SK-N-SH (cell line): ENCODE measurements at regions not wholly inside any gene's neighbourhood (a gene's known extent, or its start where the extent isn't known, plus 50 kb on each side); places are given as distances from the start of the nearest gene placed in this dataset.
A peak's percentile ranks its signal among the peaks of the same experiment; 100 is the strongest.

ENCODE experiments used
- CTCF ChIA-PET: fragments of 300-600, 350-600 bp; formaldehyde crosslinking; extraction: SDS; loops from one replicate; lab custom pipeline; 2021; lab: Yijun Ruan, JAX
- POLR2A ChIA-PET: fragments of 350-600 bp; sonication (Branson Sonifier 250); formaldehyde crosslinking; extraction: SDS; loops from one replicate; lab custom pipeline; 2020; ENCODE audit warnings: antibody characterized with exemption, inconsistent platforms; lab: Yijun Ruan, JAX
- DNase-seq: peaks from one replicate; pipeline ENCODE4 v3.0.0; 2012
- H2AFZ ChIP-seq: fragments of 200-600 bp; sonication (generic); 2 replicates; pipeline ENCODE4 v1.8.1; 2016; ENCODE audit warnings: antibody characterized with exemption, mild to moderate bottlenecking, low read depth
- H3F3A ChIP-seq: fragments of 200-600 bp; sonication (generic); replicated peaks from 2 replicates; pipeline ENCODE3; 2016; ENCODE audit warnings: antibody characterized with exemption, mild to moderate bottlenecking; ENCODE audit not compliant: insufficient read depth
- H3K27ac ChIP-seq, 2 experiments: fragments of 200-500 bp in 1 of 2; fragments of 200-600 bp in 1 of 2; sonication (Bioruptor generic) in 1 of 2; sonication (generic), shearing (Covaris generic) in 1 of 2; 2 replicates each; pipeline versions ENCODE4 v1.5.1 to v1.6.1; 2014 to 2016; ENCODE audit warnings: low read depth in 2 of 2, inconsistent platforms in 1 of 2, low read length in 1 of 2, mild to moderate bottlenecking in 1 of 2, mixed read lengths in 1 of 2
- H3K27me3 ChIP-seq: fragments of 200-600 bp; sonication (generic), shearing (Covaris generic); 2 replicates; pipeline ENCODE4 v1.6.1; 2016; ENCODE audit warnings: mixed run types; ENCODE audit not compliant: insufficient read depth
- H3K36me3 ChIP-seq, 2 experiments: fragments of 200-500 bp in 1 of 2; fragments of 200-600 bp in 1 of 2; sonication (Bioruptor generic) in 1 of 2; sonication (generic) in 1 of 2; replicated peaks in 1 of 2; 2 replicates each; pipeline versions ENCODE3 to v1.5.1; 2014 to 2016; ENCODE audit warnings: low read length in 1 of 2, mild to moderate bottlenecking in 1 of 2; ENCODE audit not compliant: insufficient read depth in 2 of 2, control insufficient read depth in 1 of 2
- H3K4me1 ChIP-seq, 2 experiments: fragments of 200-500 bp in 1 of 2; fragments of 200-600 bp in 1 of 2; sonication (Bioruptor generic) in 1 of 2; sonication (generic), shearing (Covaris generic) in 1 of 2; 2 replicates each; pipeline versions ENCODE4 v1.5.1 to v1.6.1; 2014 to 2016; ENCODE audit warnings: low read depth in 1 of 2, low read length in 1 of 2, mixed run types in 1 of 2; ENCODE audit not compliant: insufficient read depth in 2 of 2, control insufficient read depth in 1 of 2
- H3K4me2 ChIP-seq: fragments of 200-600 bp; sonication (generic), shearing (Covaris generic); 2 replicates; pipeline ENCODE4 v1.6.1; 2017; ENCODE audit warnings: mixed run types
- H3K4me3 ChIP-seq, 2 experiments: fragments of 200-500 bp in 1 of 2; fragments of 200-600 bp in 1 of 2; sonication (Bioruptor generic) in 1 of 2; sonication (generic), shearing (Covaris generic) in 1 of 2; 2 replicates each; pipeline versions ENCODE4 v1.5.1 to v1.8.1; 2014 to 2016; ENCODE audit warnings: low read depth in 2 of 2, inconsistent platforms in 1 of 2, low read length in 1 of 2, mild to moderate bottlenecking in 1 of 2, mixed read lengths in 1 of 2, moderate library complexity in 1 of 2
- H3K79me2 ChIP-seq: fragments of 200-600 bp; sonication (generic); 2 replicates; pipeline ENCODE4 v1.8.1; 2017; ENCODE audit warnings: mild to moderate bottlenecking; ENCODE audit not compliant: insufficient read depth
- H3K9ac ChIP-seq: fragments of 200-600 bp; sonication (generic); 2 replicates; pipeline ENCODE4 v1.6.1; 2017; ENCODE audit warnings: mixed run types
- H3K9me2 ChIP-seq: fragments of 200-600 bp; sonication (generic); 2 replicates; pipeline ENCODE4 v1.6.1; 2017; ENCODE audit warnings: mixed run types
- H3K9me3 ChIP-seq: fragments of 200-600 bp; sonication (generic); 2 replicates; pipeline ENCODE4 v1.6.1; 2017; ENCODE audit warnings: mixed run types, mild to moderate bottlenecking, moderate library complexity
- H4K20me1 ChIP-seq: fragments of 200-600 bp; sonication (generic); 2 replicates; pipeline ENCODE4 v1.6.1; 2017; ENCODE audit warnings: mild to moderate bottlenecking, mixed run types; ENCODE audit not compliant: insufficient read depth
- CHD2 ChIP-seq: fragments of 150-350 bp; IDR thresholded peaks from 2 replicates; pipeline ENCODE4 v1.6.1; 2018; ENCODE audit warnings: low read length; ENCODE audit not compliant: partially characterized antibody
- GATA2 ChIP-seq: sonication (generic); formaldehyde crosslinking; IDR thresholded peaks from 2 replicates; pipeline ENCODE4 v1.5.0; 2020; ENCODE audit warnings: mild to moderate bottlenecking, missing genetic modification reagents
- MXI1 ChIP-seq: IDR thresholded peaks from 2 replicates; pipeline ENCODE4 v1.6.1; 2012; ENCODE audit warnings: mild to moderate bottlenecking, low read depth, low read length, improper control_type of control experiment
- NFIC ChIP-seq: IDR thresholded peaks from 2 replicates; pipeline ENCODE4 v1.4.0; 2012; ENCODE audit warnings: borderline replicate concordance
- SIN3A ChIP-seq: IDR thresholded peaks from 2 replicates; pipeline ENCODE4 v1.6.1; 2012; ENCODE audit warnings: low read depth, mild to moderate bottlenecking, low read length, moderate library complexity, borderline replicate concordance
- YY1 ChIP-seq: IDR thresholded peaks from 2 replicates; pipeline ENCODE4 v1.4.0; 2012; ENCODE audit warnings: low read depth, mild to moderate bottlenecking
- WGBS: methylation state at CpG from one replicate; pipeline ENCODE4 v1.1.6; 2017; ENCODE audit warnings: low lambda C conversion rate; 5-methylcytosine and 5-hydroxymethylcytosine counted together
- TF ChIP-seq, protein P1 (sequence below): IDR thresholded peaks from 2 replicates; pipeline ENCODE4 v1.6.1; 2012; ENCODE audit warnings: mild to moderate bottlenecking, low read depth, low read length, moderate library complexity
- TF ChIP-seq, protein P2 (sequence below): fragments of 150-350 bp; IDR thresholded peaks from 2 replicates; pipeline ENCODE4 v1.6.1; 2016; ENCODE audit warnings: mild to moderate bottlenecking, low read depth, low read length

GRCh38 chr2:58481670-58482069 is 240.5 kb upstream of the FANCL start:
- Histone ChIP-seq H2AFZ (no peak overlapping the region), H3K9me3 (no peaks in the 10 kb centered on the region), H3K9me2 (no peaks in the 10 kb centered on the region), H3F3A (no peaks in the 10 kb centered on the region), H3K9ac (no peak overlapping the region), H3K27me3 (no peaks in the 10 kb centered on the region), H3K79me2 (no peaks in the 10 kb centered on the region), H3K4me2 (no peak overlapping the region), H3K27ac (no peak overlapping the region), H3K36me3 (no peaks in the 10 kb centered on the region), H3K4me1 (peaks cover 0 to 3% of the 10 kb centered on the region in 2 experiments; a peak in 1 of 4 replicates), H4K20me1 (no peaks in the 10 kb centered on the region), H3K4me3 (no peak overlapping the region)
- ChIA-PET POLR2A (no interaction called here), CTCF (no interaction called here)
- TF ChIP-seq SIN3A: no peak
- TF ChIP-seq, protein P1, sequence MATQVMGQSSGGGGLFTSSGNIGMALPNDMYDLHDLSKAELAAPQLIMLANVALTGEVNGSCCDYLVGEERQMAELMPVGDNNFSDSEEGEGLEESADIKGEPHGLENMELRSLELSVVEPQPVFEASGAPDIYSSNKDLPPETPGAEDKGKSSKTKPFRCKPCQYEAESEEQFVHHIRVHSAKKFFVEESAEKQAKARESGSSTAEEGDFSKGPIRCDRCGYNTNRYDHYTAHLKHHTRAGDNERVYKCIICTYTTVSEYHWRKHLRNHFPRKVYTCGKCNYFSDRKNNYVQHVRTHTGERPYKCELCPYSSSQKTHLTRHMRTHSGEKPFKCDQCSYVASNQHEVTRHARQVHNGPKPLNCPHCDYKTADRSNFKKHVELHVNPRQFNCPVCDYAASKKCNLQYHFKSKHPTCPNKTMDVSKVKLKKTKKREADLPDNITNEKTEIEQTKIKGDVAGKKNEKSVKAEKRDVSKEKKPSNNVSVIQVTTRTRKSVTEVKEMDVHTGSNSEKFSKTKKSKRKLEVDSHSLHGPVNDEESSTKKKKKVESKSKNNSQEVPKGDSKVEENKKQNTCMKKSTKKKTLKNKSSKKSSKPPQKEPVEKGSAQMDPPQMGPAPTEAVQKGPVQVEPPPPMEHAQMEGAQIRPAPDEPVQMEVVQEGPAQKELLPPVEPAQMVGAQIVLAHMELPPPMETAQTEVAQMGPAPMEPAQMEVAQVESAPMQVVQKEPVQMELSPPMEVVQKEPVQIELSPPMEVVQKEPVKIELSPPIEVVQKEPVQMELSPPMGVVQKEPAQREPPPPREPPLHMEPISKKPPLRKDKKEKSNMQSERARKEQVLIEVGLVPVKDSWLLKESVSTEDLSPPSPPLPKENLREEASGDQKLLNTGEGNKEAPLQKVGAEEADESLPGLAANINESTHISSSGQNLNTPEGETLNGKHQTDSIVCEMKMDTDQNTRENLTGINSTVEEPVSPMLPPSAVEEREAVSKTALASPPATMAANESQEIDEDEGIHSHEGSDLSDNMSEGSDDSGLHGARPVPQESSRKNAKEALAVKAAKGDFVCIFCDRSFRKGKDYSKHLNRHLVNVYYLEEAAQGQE: no peak
- TF ChIP-seq, protein P2, sequence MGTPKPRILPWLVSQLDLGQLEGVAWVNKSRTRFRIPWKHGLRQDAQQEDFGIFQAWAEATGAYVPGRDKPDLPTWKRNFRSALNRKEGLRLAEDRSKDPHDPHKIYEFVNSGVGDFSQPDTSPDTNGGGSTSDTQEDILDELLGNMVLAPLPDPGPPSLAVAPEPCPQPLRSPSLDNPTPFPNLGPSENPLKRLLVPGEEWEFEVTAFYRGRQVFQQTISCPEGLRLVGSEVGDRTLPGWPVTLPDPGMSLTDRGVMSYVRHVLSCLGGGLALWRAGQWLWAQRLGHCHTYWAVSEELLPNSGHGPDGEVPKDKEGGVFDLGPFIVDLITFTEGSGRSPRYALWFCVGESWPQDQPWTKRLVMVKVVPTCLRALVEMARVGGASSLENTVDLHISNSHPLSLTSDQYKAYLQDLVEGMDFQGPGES: no peak
- no peak for TF ChIP-seq CHD2
- no peak for TF ChIP-seq YY1
- TF ChIP-seq MXI1: no peak
- 4% methylated on average over 2 of the region's 2 CpGs for WGBS
- no peak for DNase-seq

- DNase-seq: peak; percentile 4
- H3K9ac ChIP-seq: no peak overlapping the region
- no peak overlapping the region for H2AFZ ChIP-seq
- ChIA-PET CTCF (no interaction called here), POLR2A (no interaction called here)
- H3K79me2 ChIP-seq: no peaks in the 10 kb centered on the region
- H3K9me2 ChIP-seq: no peaks in the 10 kb centered on the region
- H3K4me1 ChIP-seq: peaks cover 0 to 3% of the 10 kb centered on the region in 2 experiments; a peak in 1 of 4 replicates
- no peaks in the 10 kb centered on the region for H3K9me3 ChIP-seq
- TF ChIP-seq NFIC: no peak
- peak; percentile 28; the same call in 1 of the 2 replicates for TF ChIP-seq GATA2 (CRISPR knock-in tag)
- H3K27ac ChIP-seq: no peak overlapping the region
- no peaks in the 10 kb centered on the region for H4K20me1 ChIP-seq
- H3K27me3 ChIP-seq: no peaks in the 10 kb centered on the region
- H3F3A ChIP-seq: no peaks in the 10 kb centered on the region
- no peak overlapping the region for H3K4me2 ChIP-seq
- H3K36me3 ChIP-seq: no peaks in the 10 kb centered on the region
- H3K4me3 ChIP-seq: no peak overlapping the region
- 46% methylated on average over 2 of the region's 2 CpGs for whole genome bisulfite sequencing
Measured at GRCh38 chr2:58480141-58480540, 239.0 kb upstream of the FANCL start.
